MM.1S (cell line): ENCODE measurements at regions not wholly inside any gene's neighbourhood (a gene's known extent, or its start where the extent isn't known, plus 50 kb on each side); places are given as distances from the start of the nearest gene placed in this dataset.

Experiments used
- DNase-seq: peaks from one replicate; pipeline ENCODE4 v3.0.0-alpha.2; 2015
- H2AFZ ChIP-seq: fragments of 300-600 bp; sonication (generic); 2 replicates; pipeline ENCODE4 v1.6.0; 2016; ENCODE audit warnings: antibody characterized with exemption, low read length
- H3F3A ChIP-seq: fragments of 300-600 bp; sonication (generic); 2 replicates; pipeline ENCODE4 v1.6.1; 2016; ENCODE audit warnings: mild to moderate bottlenecking, antibody characterized with exemption, low read length, moderate library complexity, mixed read lengths; ENCODE audit not compliant: insufficient read depth
- H3K27ac ChIP-seq: fragments of 300-600 bp; sonication (generic); 2 replicates; pipeline ENCODE4 v1.5.1; 2016; ENCODE audit warnings: mild to moderate bottlenecking, low read length
- H3K27me3 ChIP-seq: fragments of 300-600 bp; sonication (generic); replicated peaks from 2 replicates; pipeline ENCODE4 v1.6.0; 2016; ENCODE audit warnings: low read length; ENCODE audit not compliant: insufficient read depth
- H3K36me3 ChIP-seq: fragments of 300-600 bp; sonication (generic); replicated peaks from 2 replicates; pipeline ENCODE4 v1.6.1; 2016; ENCODE audit warnings: mild to moderate bottlenecking, low read length, mixed read lengths; ENCODE audit not compliant: insufficient read depth
- H3K4me1 ChIP-seq: fragments of 300-600 bp; sonication (generic); 2 replicates; pipeline ENCODE4 v1.6.1; 2016; ENCODE audit warnings: low read length, mixed read lengths
- H3K4me2 ChIP-seq: fragments of 300-600 bp; sonication (generic); 2 replicates; pipeline ENCODE4 v1.6.0; 2016; ENCODE audit warnings: low read depth, low read length
- H3K4me3 ChIP-seq: fragments of 300-600 bp; sonication (generic); 2 replicates; pipeline ENCODE4 v1.5.1; 2016; ENCODE audit warnings: low read length, mixed read lengths
- H3K79me2 ChIP-seq: fragments of 300-600 bp; sonication (generic); 2 replicates; pipeline ENCODE4 v1.6.1; 2016; ENCODE audit warnings: mixed run types, low read length, mixed read lengths
- H3K9ac ChIP-seq: fragments of 300-600 bp; sonication (generic); 2 replicates; pipeline ENCODE4 v1.6.1; 2016; ENCODE audit warnings: low read length, mixed read lengths
- H3K9me2 ChIP-seq: fragments of 300-600 bp; sonication (generic); replicated peaks from 2 replicates; pipeline ENCODE4 v1.6.1; 2016; ENCODE audit warnings: mild to moderate bottlenecking, low read length, mixed read lengths; ENCODE audit not compliant: insufficient read depth
- H3K9me3 ChIP-seq: fragments of 300-600 bp; sonication (generic); replicated peaks from 2 replicates; pipeline ENCODE4 v1.6.1; 2016; ENCODE audit warnings: mild to moderate bottlenecking, low read length, mixed read lengths; ENCODE audit not compliant: insufficient read depth
- H4K20me1 ChIP-seq: fragments of 300-600 bp; sonication (generic); 2 replicates; pipeline ENCODE4 v1.6.1; 2016; ENCODE audit warnings: mild to moderate bottlenecking, low read length, moderate library complexity, mixed read lengths; ENCODE audit not compliant: insufficient read depth
- EZH2 ChIP-seq: fragments of 300-600 bp; sonication (generic); optimal IDR thresholded peaks from 2 replicates; pipeline ENCODE3; 2017; ENCODE audit warnings: low read depth, mild to moderate bottlenecking, antibody characterized with exemption, low read length, mixed read lengths
- EZH2phosphoT487 ChIP-seq: fragments of 300-600 bp; sonication (generic); IDR thresholded peaks from 2 replicates; pipeline ENCODE4 v1.6.1; 2018; ENCODE audit warnings: antibody characterized with exemption, low read length
- TF ChIP-seq, protein P1 (sequence below): fragments of 300-600 bp; sonication (generic); IDR thresholded peaks from 2 replicates; pipeline ENCODE4 v1.5.1; 2016; ENCODE audit warnings: antibody characterized with exemption, low read length, mixed read lengths

GRCh38 chr2:144267239-144267638 is 252.7 kb downstream of the ZEB2 start:
- H3K4me3 ChIP-seq: no peak overlapping the region
- no peaks in the 10 kb centered on the region for H3F3A ChIP-seq
- H3K36me3 ChIP-seq: no peaks in the 10 kb centered on the region
- H3K27ac ChIP-seq: no peak overlapping the region
- no peaks in the 10 kb centered on the region for H3K27me3 ChIP-seq
- H3K9me2 ChIP-seq: no peaks in the 10 kb centered on the region
- TF ChIP-seq, protein P1, sequence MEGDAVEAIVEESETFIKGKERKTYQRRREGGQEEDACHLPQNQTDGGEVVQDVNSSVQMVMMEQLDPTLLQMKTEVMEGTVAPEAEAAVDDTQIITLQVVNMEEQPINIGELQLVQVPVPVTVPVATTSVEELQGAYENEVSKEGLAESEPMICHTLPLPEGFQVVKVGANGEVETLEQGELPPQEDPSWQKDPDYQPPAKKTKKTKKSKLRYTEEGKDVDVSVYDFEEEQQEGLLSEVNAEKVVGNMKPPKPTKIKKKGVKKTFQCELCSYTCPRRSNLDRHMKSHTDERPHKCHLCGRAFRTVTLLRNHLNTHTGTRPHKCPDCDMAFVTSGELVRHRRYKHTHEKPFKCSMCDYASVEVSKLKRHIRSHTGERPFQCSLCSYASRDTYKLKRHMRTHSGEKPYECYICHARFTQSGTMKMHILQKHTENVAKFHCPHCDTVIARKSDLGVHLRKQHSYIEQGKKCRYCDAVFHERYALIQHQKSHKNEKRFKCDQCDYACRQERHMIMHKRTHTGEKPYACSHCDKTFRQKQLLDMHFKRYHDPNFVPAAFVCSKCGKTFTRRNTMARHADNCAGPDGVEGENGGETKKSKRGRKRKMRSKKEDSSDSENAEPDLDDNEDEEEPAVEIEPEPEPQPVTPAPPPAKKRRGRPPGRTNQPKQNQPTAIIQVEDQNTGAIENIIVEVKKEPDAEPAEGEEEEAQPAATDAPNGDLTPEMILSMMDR: no peak
- TF ChIP-seq EZH2 (no peak), EZH2phosphoT487 (no peak)
- no peaks in the 10 kb centered on the region for H3K79me2 ChIP-seq
- H4K20me1 ChIP-seq: no peaks in the 10 kb centered on the region
- no peak overlapping the region for H3K4me2 ChIP-seq
- no peak overlapping the region for H2AFZ ChIP-seq
- peaks cover 12% of the 10 kb centered on the region; the same call in 1 of the 2 replicates for H3K4me1 ChIP-seq
- peak; percentile 50 for DNase-seq
- no peaks in the 10 kb centered on the region for H3K9me3 ChIP-seq
- H3K9ac ChIP-seq: no peak overlapping the region

DNA sequence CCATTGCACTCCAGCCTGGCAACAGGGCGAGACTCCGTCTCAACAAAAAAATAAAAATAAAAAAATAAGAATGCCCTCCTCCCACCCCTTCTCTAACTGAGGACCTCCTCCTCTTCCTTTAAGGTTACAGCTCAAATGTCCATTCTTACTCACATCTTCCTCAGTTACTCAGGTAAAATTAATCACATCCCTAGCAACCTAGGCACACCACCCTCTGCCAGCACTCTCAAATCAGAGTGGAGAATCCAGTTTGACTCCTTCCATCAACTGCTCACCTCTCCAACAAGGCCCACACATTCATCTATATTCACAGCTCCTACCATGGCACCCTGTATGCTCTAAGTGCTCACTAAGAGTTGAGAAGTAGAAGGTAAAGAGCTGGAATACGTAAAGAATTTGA is 254.3 kb downstream of the ZEB2 start:
- H3K9me2 ChIP-seq: no peaks in the 10 kb centered on the region
- DNase-seq: no peak
- no peak overlapping the region for H3K9ac ChIP-seq
- H3K36me3 ChIP-seq: no peaks in the 10 kb centered on the region
- TF ChIP-seq, protein P1: no peak
- TF ChIP-seq EZH2: no peak
- no peak for TF ChIP-seq EZH2phosphoT487
- no peak overlapping the region for H3K4me3 ChIP-seq
- no peaks in the 10 kb centered on the region for H3K27me3 ChIP-seq
- H4K20me1 ChIP-seq: no peaks in the 10 kb centered on the region
- no peak overlapping the region for H3K4me2 ChIP-seq
- no peak overlapping the region for H3K27ac ChIP-seq
- no peak overlapping the region for H2AFZ ChIP-seq
- no peaks in the 10 kb centered on the region for H3K9me3 ChIP-seq
- H3K79me2 ChIP-seq: no peaks in the 10 kb centered on the region
- peaks cover 12% of the 10 kb centered on the region; the same call in 1 of the 2 replicates for H3K4me1 ChIP-seq
- no peaks in the 10 kb centered on the region for H3F3A ChIP-seq

DNA sequence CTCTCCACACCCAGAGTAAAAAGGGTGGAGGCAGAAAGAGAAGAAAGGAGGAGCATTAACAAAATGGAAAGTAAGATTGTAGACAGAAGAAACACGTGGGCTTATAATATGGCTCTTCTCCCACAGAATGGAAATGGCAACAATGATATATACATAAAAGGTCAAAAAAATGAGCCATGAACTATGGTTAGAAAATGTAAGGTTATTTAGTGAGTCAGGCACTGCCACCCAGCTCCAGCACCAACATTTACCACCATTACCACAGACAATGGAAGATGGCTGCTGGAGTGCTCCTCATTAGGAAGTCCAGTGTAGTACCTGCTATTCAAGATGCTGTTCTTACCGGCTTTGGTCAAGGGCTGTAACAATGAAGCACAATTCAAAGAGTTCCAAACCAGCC is 258.0 kb downstream of the ZEB2 start:
- H3K27me3 ChIP-seq: no peaks in the 10 kb centered on the region
- no peak overlapping the region for H3K4me3 ChIP-seq
- H4K20me1 ChIP-seq: no peaks in the 10 kb centered on the region
- H3K79me2 ChIP-seq: no peaks in the 10 kb centered on the region
- no peak for DNase-seq
- no peak overlapping the region for H3K9ac ChIP-seq
- H3K4me2 ChIP-seq: no peak overlapping the region
- TF ChIP-seq, protein P1: no peak
- no peak for TF ChIP-seq EZH2
- H3F3A ChIP-seq: no peaks in the 10 kb centered on the region
- H3K27ac ChIP-seq: no peak overlapping the region
- no peaks in the 10 kb centered on the region for H3K9me3 ChIP-seq
- no peak overlapping the region for H2AFZ ChIP-seq
- no peaks in the 10 kb centered on the region for H3K9me2 ChIP-seq
- no peaks in the 10 kb centered on the region for H3K36me3 ChIP-seq
- H3K4me1 ChIP-seq: peaks cover 4% of the 10 kb centered on the region; the same call in 1 of the 2 replicates
